ENCODE measurements at regions not wholly inside any gene's neighbourhood (a gene's known extent, or its start where the extent isn't known, plus 50 kb on each side); places are given as distances from the start of the nearest gene placed in this dataset.

DNA sequence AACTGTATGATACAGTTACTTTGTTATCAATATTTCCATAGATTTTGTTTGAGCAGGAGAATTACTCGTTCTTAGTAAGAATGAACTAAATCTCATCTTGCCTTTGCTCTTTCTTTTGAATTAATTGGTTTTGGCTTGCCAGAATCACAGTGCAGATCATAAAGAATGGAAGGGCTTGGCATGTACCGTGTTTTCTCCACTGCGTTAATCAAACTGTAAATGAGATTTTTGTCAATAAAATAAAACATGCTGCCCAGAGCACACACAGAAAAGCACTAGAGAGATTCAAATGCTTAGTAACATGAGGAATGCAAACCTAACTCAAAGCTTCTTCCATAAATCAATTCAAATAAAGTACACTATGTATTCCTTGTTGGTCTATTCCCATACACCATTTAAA is 229.6 kb upstream of the CDH2 start:
- DNase-seq (ENCODE audit: low read depth): no peak

DNA sequence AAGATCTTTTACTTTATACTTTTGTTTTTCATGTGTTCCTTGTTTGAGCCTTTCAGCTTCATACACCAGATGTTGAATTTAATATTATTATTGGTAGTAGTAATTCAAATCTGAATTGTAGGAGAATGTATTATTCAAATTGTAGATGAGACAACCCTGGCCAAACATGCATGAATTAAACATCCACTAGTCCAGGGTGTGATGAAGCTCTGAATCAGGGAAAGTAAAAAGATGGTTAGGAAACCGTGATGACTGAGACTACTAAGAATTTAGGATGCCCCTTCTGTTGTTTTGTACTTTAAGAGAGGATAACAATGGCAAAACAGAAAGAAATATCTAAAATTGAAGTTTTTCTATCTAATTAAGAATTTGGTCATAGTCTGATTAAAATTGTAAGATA is 227.8 kb upstream of the CDH2 start:
- no peak for DNase-seq (ENCODE audit: low read depth)

DNA sequence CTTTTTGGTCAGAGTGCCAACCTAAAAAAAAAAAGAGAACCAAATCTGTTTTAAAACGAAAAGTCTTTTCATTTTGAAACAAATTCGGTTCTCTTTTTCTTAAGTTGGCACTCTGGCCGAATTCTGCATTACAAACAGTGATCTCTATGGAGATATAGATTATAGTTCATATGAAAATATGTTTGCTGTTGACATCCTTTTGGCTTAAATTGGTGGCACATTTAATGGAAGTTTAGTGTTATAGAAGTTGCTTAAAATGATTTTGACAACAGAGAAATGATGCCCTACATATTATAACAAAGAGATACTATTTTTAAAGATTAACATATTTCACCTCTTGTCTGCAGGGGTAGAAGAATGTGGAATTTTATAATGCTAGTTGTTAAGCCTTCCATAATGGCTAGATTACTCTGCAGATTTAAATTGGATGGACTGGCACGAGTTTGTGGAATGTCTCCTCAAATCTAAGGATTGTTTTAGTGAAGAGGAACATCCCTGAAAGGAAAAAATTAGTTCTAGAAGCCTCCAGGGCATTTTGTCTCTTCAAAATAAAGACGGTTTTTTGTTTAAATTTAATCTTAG is 222.9 kb upstream of the CDH2 start:
- no peak for DNase-seq (ENCODE audit: low read depth)

- DNase-seq (ENCODE audit: low read depth): no peak
Measured at GRCh38 chr18:28398471-28398870, 221.5 kb upstream of the CDH2 start.

DNA sequence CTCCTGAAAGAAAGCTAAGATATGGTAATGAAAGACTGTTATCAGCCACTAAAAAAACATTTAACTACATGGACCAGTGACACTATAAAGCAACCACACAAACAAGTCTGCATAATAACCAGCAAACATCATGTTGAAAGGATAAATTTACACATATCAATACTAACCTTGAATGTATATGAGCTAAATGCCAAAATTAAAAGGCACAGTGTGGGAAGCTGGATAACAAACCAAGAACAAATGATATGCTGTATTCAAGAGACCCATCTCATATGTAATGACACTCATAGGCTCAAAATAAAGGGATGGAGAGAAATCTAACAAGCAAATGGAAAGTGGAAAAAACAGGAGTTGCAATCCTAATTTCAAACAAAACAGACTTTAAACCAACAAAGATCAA is 213.1 kb upstream of the CDH2 start:
- DNase-seq (ENCODE audit: low read depth): no peak

GRCh38 chr18:28382215-28382879 is 205.4 kb upstream of the CDH2 start:
- no peak for DNase-seq (ENCODE audit: low read depth)

DNA sequence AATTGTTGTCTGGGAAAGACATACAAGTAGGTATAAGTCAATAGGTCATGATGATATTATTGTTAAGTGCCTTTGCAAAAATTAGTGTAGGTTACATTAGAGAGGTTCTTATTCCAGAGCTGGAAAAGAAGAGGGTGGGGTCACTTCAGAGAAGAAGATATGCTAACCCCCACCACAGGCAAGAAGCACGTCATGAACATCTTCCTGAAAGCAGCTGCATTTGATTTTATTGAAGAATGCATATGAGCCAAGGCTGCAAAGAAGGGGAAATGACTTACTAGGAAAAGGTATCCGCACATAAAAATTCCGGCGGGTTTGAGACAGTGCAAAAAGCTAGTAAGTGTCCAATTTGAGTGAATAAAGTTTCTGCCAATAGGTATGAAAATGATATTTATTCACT is 195.3 kb upstream of the CDH2 start:
- no peak for DNase-seq (ENCODE audit: low read depth)

DNA sequence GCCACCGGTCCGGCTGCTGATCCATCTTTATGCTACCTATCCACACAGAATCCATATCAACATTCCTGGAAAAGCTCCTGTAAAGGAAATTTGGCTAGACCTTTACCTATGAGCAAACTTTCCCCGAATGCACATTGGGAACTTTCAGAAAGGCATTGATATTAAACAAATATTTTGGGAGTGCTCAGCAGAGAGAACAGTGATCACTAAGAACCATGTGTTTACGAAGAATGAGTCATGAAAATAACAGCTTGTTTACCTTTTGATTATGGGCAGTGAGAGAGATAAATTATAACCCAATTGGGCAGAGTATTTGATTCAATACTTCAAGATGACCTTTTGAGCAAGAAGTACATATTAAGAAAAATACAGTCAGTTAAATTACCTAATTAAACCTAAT is 189.7 kb upstream of the CDH2 start:
- no peak for DNase-seq (ENCODE audit: low read depth)

DNA sequence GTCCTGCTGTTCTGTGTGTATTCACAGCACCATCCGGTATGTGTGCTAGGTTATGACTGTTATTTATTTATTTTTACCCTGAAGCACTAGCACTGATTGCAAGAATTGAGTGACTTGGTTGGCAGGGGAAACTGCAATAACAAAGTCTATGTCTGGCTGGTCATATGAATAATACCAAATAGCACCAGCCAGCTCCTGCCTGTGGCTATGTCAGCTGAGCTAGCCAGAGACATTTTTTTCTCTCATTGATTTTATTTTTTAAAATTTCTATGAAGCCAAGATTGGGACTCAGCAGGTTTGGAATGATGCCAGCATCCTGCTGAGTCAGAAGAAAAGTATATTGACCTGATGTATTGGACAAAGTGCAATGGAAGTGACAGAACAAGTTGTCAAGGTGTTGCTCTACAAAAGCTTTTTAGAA is 188.5 kb upstream of the CDH2 start:
- DNase-seq (ENCODE audit: low read depth): no peak

GRCh38 chr18:28363124-28363523 is 186.2 kb upstream of the CDH2 start:
- no peak for DNase-seq (ENCODE audit: low read depth)

- DNase-seq (ENCODE audit: low read depth): no peak
Measured at GRCh38 chr18:28359176-28359575, 182.2 kb upstream of the CDH2 start.

DNA sequence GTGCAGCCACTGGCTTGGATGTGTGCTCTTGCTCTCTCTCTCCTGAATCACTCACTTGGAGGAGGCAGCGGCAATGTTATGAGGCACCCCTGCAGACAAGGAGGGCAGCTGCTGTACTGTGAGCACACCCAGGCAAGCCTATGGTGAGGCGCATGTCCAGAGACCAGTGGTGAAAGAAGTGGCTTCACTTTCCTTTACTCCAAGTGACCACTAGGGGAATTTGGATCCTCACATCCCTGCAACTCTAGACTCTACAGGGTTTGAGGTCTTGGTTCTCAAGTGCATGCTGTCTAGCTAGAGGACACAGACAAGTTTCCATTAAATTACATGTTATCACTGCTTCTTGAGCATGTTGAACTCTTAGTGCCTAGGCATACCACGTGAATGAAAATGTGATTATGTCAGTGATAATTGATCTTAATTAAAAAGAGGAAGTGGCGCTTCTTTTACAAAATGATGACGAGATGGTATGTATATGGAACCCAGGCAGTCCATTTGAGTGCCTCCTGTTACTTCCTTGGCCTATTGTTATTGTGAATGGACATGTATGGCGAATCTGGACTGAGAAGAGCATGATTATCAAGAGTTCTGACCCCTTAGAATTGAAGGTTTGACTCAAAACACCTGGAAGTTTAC is 181.0 kb upstream of the CDH2 start:
- no peak for DNase-seq (ENCODE audit: low read depth)

DNA sequence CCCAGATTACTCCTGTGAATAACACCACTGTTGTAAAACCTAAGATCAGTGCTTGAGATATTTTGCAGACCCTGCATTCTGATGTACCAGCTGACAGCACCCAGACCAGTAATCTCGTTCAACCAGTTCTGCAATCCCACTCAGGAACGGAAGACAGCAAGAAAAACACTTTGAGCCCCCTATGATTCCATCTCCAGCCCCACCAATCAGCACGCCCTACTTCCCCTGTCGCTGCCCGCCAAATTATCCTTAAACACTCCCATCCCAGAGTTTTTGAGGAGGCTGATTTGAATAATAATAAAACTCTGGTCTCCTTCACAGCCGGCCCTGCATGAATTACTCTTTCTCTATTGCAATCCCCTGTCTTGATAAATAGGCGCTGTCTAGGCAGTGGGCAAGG is 173.9 kb upstream of the CDH2 start:
- no peak for DNase-seq (ENCODE audit: low read depth)

DNA sequence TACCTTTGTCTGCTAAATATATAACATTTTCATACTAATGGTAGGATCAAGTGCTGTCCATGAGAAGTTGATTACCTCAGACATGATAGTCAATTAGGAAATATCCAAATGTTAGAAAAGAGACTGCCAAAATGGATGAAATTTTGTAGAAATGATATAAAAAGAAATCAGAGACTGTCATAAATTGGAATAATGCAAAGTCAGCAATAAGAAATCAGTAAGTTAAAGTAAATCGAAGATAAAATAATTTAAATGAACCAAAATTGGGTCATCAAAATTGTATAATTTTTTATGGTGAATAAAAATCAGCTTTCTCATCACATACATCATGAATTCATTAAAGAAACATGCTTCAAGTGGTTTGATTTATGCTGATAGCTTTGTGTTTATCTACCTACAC is 165.3 kb upstream of the CDH2 start:
- no peak for DNase-seq (ENCODE audit: low read depth)

DNA sequence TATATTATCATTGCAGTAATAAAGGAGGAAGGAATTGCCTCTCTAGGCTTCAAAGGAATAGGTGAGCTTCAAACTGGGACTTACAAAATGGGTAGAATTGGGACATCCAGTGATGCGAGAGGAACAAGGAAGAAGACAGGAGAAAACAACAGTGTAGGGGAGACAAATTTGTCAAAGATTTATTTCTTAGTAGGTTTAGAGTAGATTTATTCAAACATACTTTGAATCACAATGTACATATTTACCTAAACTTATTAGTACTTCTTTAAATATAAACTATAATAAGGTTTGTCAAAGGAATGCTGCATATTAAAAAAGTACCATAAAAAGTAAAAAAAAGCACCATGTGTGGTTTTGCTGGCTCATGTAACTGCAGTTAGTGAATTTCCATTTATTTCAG is 161.4 kb upstream of the CDH2 start:
- DNase-seq (ENCODE audit: low read depth): no peak

DNA sequence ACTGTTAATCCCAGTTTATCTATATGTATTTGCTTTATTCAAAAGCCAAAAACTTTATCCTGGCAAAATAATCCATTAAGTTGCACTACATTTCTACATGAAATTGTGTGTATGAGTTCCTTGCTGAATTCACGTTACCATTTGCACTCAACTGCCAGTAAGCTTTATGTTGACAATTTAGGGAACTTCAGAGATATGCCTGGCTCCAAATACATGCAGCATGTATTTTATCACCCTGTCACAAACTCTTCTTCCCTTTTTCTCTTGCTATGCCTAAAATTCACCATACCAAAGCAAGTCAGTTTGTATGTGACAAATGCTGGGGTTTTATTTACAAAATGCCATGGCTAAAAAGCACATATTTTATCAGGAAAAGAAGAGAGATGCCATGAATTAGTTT is 157.6 kb upstream of the CDH2 start:
- no peak for DNase-seq (ENCODE audit: low read depth)

GRCh38 chr18:28332071-28332470 is 155.1 kb upstream of the CDH2 start:
- DNase-seq (ENCODE audit: low read depth): no peak

DNA sequence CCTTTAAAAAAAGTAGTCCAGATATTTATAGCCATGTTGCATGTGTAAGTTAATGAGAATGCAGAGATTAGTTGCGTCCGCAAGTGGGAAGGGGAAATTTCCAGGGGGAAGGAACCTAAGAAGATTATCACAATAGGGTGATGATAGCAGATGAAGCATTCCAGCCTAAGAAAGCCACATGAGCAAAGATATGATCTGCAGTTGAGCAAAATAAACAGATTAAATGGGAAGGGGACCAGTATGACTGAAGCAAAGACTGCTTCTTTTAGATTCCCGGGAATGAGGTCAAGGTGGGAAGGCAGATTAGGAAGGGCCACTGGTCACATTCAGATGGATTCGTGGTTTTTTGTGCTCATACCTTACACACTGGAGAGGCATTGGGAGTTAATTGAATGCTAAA is 154.6 kb upstream of the CDH2 start:
- DNase-seq (ENCODE audit: low read depth): no peak

GRCh38 chr18:28313602-28314001 is 136.7 kb upstream of the CDH2 start:
- DNase-seq (ENCODE audit: low read depth): no peak

GRCh38 chr18:28288784-28289183 is 111.9 kb upstream of the CDH2 start:
- no peak for DNase-seq (ENCODE audit: low read depth)

GRCh38 chr18:28287146-28287545 is 110.2 kb upstream of the CDH2 start:
- DNase-seq (ENCODE audit: low read depth): no peak

- no peak for DNase-seq (ENCODE audit: low read depth)
Measured at GRCh38 chr18:28284132-28284531, 107.2 kb upstream of the CDH2 start.

DNA sequence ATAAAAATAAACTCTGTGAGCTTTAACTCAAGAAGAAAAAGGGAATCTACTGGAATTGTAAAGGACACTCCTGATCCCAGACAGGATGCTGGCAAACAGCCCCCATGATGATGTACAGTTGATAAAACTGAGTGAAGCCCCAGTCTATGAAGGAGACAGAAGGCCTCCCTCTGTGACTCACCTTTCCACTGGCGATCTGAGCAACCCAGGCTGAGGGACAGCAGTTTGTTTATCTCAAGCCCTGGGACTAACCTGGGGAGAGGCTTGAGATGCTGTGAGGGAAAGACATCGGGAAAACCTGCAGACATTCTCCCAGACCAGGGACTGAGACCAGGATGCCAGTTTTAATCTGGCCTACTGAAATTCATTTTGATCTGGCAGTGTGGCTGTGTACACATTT is 104.5 kb upstream of the CDH2 start:
- no peak for DNase-seq (ENCODE audit: low read depth)

DNA sequence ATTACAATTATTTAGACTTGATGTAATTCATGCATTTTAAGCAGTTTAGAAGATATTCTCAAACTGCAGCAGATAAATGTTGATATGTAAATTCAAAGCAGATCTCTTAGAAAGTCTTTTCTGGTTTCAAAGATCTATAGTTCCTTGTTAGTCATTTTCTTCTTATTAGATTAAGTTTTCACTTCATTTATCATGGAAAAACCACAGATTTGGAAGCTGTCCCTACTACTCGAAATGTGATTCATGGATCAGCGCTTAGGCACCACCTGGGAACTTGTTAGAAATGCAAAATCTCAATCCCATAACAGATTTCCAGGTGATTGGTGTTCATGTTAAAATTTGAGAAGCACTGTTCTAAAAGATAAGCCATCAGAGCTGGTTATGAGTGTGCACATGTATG is 92.8 kb upstream of the CDH2 start:
- DNase-seq (ENCODE audit: low read depth): no peak

All from GM04504 (cell line).